ENCODE measurements at regions not wholly inside any gene's neighbourhood (a gene's known extent, or its start where the extent isn't known, plus 50 kb on each side); places are given as distances from the start of the nearest gene placed in this dataset.
"Not testable (repeated sequence)": the region's sequence is repeated elsewhere in the genome, so short reads cannot be mapped to it uniquely, and the experiment has no call there.

- Histone ChIP-seq H3K4me1 (no peaks in the 10 kb centered on the region), H3K27ac (no peak overlapping the region), H3K4me3 (no peak overlapping the region), H3K27me3 (no peaks in the 10 kb centered on the region), H3K36me3 (no peaks in the 10 kb centered on the region), H3K9me3 (no peaks in the 10 kb centered on the region)
- no peak for TF ChIP-seq POLR2AphosphoS5 (IDR thresholded peaks at IDR 0.05)
- no peak for TF ChIP-seq CTCF (IDR thresholded peaks at IDR 0.05)
- no peak for TF ChIP-seq EP300 (IDR thresholded peaks at IDR 0.05; ENCODE audit: low read depth)
- no peak for TF ChIP-seq POLR2A (IDR thresholded peaks at IDR 0.05)
- whole genome bisulfite sequencing, 2 donors (ENCODE audit: low coverage in 1 of 2): 77 to 80% methylated on average over 5 of the region's 5 CpGs
- intact Hi-C loops (cut with DNase I; ENCODE audit: low total_unique reads) (no loop called here), in situ Hi-C loops (cut with MboI; ENCODE audit: low pct_ligation_motif_present in 1 of 4, low pct_unique_long_range_greater_than_20kb in 1 of 4, low sequenced_read_pairs in 3 of 4) (no loop called here)
- no peak for DNase-seq
These were observed 114.8 kb upstream of the NPY start for GRCh38 chr7:24169077-24169624.

- H3K27me3 ChIP-seq; H3K27ac ChIP-seq; in situ Hi-C loops (cut with MboI; ENCODE audit: low pct_ligation_motif_present in 1 of 4, low pct_unique_long_range_greater_than_20kb in 1 of 4, low sequenced_read_pairs in 3 of 4); H3K4me1 ChIP-seq; intact Hi-C loops (cut with DNase I; ENCODE audit: low total_unique reads); H3K4me3 ChIP-seq; DNase-seq; H3K9me3 ChIP-seq; H3K36me3 ChIP-seq: not testable (repeated sequence)
- WGBS, 2 donors (ENCODE audit: low coverage in 1 of 2): 50 to 68% methylated on average over 1 to 9 of the region's 9 CpGs
These were observed 112.0 kb upstream of the NPY start for GRCh38 chr7:24171951-24172350.

- in situ Hi-C loops (cut with MboI; ENCODE audit: low pct_ligation_motif_present in 1 of 4, low pct_unique_long_range_greater_than_20kb in 1 of 4, low sequenced_read_pairs in 3 of 4) (no loop called here), intact Hi-C loops (cut with DNase I; ENCODE audit: low total_unique reads) (no loop called here)
- H3K4me1 ChIP-seq: no peaks in the 10 kb centered on the region
- H3K9me3 ChIP-seq: no peaks in the 10 kb centered on the region
- DNase-seq: no peak
- H3K4me3 ChIP-seq: no peak overlapping the region
- 53 to 100% methylated on average over 1 to 4 of the region's 4 CpGs for WGBS, 2 donors (ENCODE audit: low coverage in 1 of 2)
- H3K36me3 ChIP-seq: no peaks in the 10 kb centered on the region
- H3K27ac ChIP-seq: no peak overlapping the region
- no peaks in the 10 kb centered on the region for H3K27me3 ChIP-seq
- TF ChIP-seq POLR2A (IDR thresholded peaks at IDR 0.05) (no peak), CTCF (IDR thresholded peaks at IDR 0.05) (no peak), POLR2AphosphoS5 (IDR thresholded peaks at IDR 0.05) (no peak), EP300 (IDR thresholded peaks at IDR 0.05; ENCODE audit: low read depth) (no peak)
These were observed 111.1 kb upstream of the NPY start for GRCh38 chr7:24172856-24173255.

- no peak for DNase-seq
- 89 to 100% methylated on average over 1 to 6 of the region's 6 CpGs for WGBS, 2 donors (ENCODE audit: low coverage in 1 of 2)
- intact Hi-C loops (cut with DNase I; ENCODE audit: low total_unique reads): no loop called here
- TF ChIP-seq POLR2AphosphoS5 (IDR thresholded peaks at IDR 0.05) (no peak), EP300 (IDR thresholded peaks at IDR 0.05; ENCODE audit: low read depth) (no peak), CTCF (IDR thresholded peaks at IDR 0.05) (no peak), POLR2A (IDR thresholded peaks at IDR 0.05) (no peak)
- Histone ChIP-seq H3K4me3 (no peak overlapping the region), H3K36me3 (no peaks in the 10 kb centered on the region), H3K9me3 (no peaks in the 10 kb centered on the region), H3K27ac (no peak overlapping the region), H3K27me3 (no peaks in the 10 kb centered on the region), H3K4me1 (no peaks in the 10 kb centered on the region)
- in situ Hi-C loops (cut with MboI; ENCODE audit: low pct_ligation_motif_present in 1 of 4, low pct_unique_long_range_greater_than_20kb in 1 of 4, low sequenced_read_pairs in 3 of 4): no loop called here
These were observed 108.4 kb upstream of the NPY start for GRCh38 chr7:24175603-24176002.

Measured in transverse colon (tissue), 4 donors.